IMR-90 (cell line): ENCODE measurements at regions not wholly inside any gene's neighbourhood (a gene's known extent, or its start where the extent isn't known, plus 50 kb on each side); places are given as distances from the start of the nearest gene placed in this dataset.

Experiments used
- ATAC-seq: fragments of 200-7000 bp; cut with Tn5 transposase; 2 replicates; pipeline ENCODE4 v1.9.1; 2020; ENCODE audit warnings: low read depth, mild to moderate bottlenecking, moderate library complexity
- BruUV-seq: library from RNA; stranded (reverse); fragments of 400-500 nt; replicated peaks from 2 replicates; lab custom pipeline; 2021; lab: Mats Ljungman, UMichigan
- CTCF ChIA-PET: fragments of 300-600 bp; formaldehyde crosslinking; extraction: SDS; loops from one replicate; lab custom pipeline; 2021; ENCODE audit warnings: antibody characterized with exemption; lab: Yijun Ruan, JAX
- POLR2A ChIA-PET: fragments of 300-600 bp; sonication (Branson Sonifier 250); formaldehyde crosslinking; loops from one replicate; lab custom pipeline; 2022; ENCODE audit warnings: antibody characterized with exemption; ENCODE audit not compliant: unreplicated experiment; lab: Charles Lee
- DNase-seq: peaks from one replicate; pipeline ENCODE4 v3.0.0; 2013
- H2AFZ ChIP-seq: replicated peaks from 2 replicates; pipeline ENCODE3; 2013; ENCODE audit warnings: low read length, mild to moderate bottlenecking; ENCODE audit not compliant: poor library complexity
- H2AK5ac ChIP-seq: 2 replicates; pipeline ENCODE4 v1.6.1; 2013; ENCODE audit warnings: low read depth, low read length, inconsistent platforms
- H2AK9ac ChIP-seq: replicated peaks from 2 replicates; pipeline ENCODE3; 2013; ENCODE audit warnings: mild to moderate bottlenecking, low read depth, low read length, moderate library complexity; ENCODE audit not compliant: poor library complexity
- H2BK120ac ChIP-seq: 2 replicates; pipeline ENCODE4 v1.6.1; 2013; ENCODE audit warnings: low read depth, low read length, inconsistent platforms
- H2BK15ac ChIP-seq: 3 replicates; pipeline ENCODE4 v1.6.1; 2013; ENCODE audit warnings: low read depth, low read length, inconsistent platforms
- H2BK20ac ChIP-seq: 2 replicates; pipeline ENCODE4 v1.6.1; 2013; ENCODE audit warnings: low read depth, mild to moderate bottlenecking, inconsistent platforms, low read length, moderate library complexity
- H2BK5ac ChIP-seq: 2 replicates; pipeline ENCODE4 v1.6.1; 2013; ENCODE audit warnings: mild to moderate bottlenecking, low read depth, low read length, inconsistent platforms; ENCODE audit not compliant: poor library complexity, severe bottlenecking
- H3K14ac ChIP-seq: replicated peaks from 2 replicates; pipeline ENCODE4 v1.6.1; 2013; ENCODE audit warnings: low read depth, low read length, inconsistent platforms
- H3K18ac ChIP-seq: 2 replicates; pipeline ENCODE4 v1.6.1; 2013; ENCODE audit warnings: low read depth, low read length, control low read depth
- H3K23ac ChIP-seq: 2 replicates; pipeline ENCODE4 v1.6.1; 2013; ENCODE audit warnings: low read depth, low read length, inconsistent platforms
- H3K27ac ChIP-seq: 2 replicates; pipeline ENCODE4 v1.5.1; 2013; ENCODE audit warnings: mild to moderate bottlenecking, control low read depth, low read length; ENCODE audit not compliant: insufficient read depth
- H3K27me3 ChIP-seq: 2 replicates; pipeline ENCODE4 v1.6.1; 2013; ENCODE audit warnings: low read length; ENCODE audit not compliant: control insufficient read depth, insufficient read depth
- H3K36me3 ChIP-seq: 2 replicates; pipeline ENCODE4 v1.6.1; 2013; ENCODE audit warnings: low read length, mixed read lengths; ENCODE audit not compliant: control insufficient read depth, insufficient read depth
- H3K4ac ChIP-seq: 2 replicates; pipeline ENCODE4 v1.6.1; 2013; ENCODE audit warnings: low read depth, low read length, inconsistent platforms
- H3K4me1 ChIP-seq: 2 replicates; pipeline ENCODE4 v1.6.1; 2013; ENCODE audit warnings: low read length, mixed read lengths; ENCODE audit not compliant: control insufficient read depth, insufficient read depth
- H3K4me2 ChIP-seq: 2 replicates; pipeline ENCODE4 v1.6.1; 2013; ENCODE audit warnings: low read depth, mild to moderate bottlenecking, control low read depth, low read length, moderate library complexity
- H3K4me3 ChIP-seq: 2 replicates; pipeline ENCODE4 v1.5.1; 2013; ENCODE audit warnings: low read depth, mild to moderate bottlenecking, control low read depth, low read length, moderate library complexity; ENCODE audit not compliant: insufficient read depth
- H3K56ac ChIP-seq: 2 replicates; pipeline ENCODE4 v1.6.1; 2013; ENCODE audit warnings: low read length, inconsistent platforms; ENCODE audit not compliant: insufficient read depth; ENCODE audit errors: extremely low read depth
- H3K79me1 ChIP-seq, 2 experiments: 2 replicates each; pipeline ENCODE4 v1.6.1; 2013; ENCODE audit warnings: low read length in 2 of 2, inconsistent platforms in 1 of 2, low read depth in 1 of 2
- H3K9ac ChIP-seq: 2 replicates; pipeline ENCODE4 v1.6.1; 2013; ENCODE audit warnings: low read depth, low read length, control low read depth
- H3K9me1 ChIP-seq: 2 replicates; pipeline ENCODE4 v1.6.1; 2013; ENCODE audit warnings: low read length, inconsistent platforms; ENCODE audit not compliant: insufficient read depth
- H3K9me3 ChIP-seq: 2 replicates; pipeline ENCODE4 v1.6.1; 2013; ENCODE audit warnings: low read length; ENCODE audit not compliant: control insufficient read depth, insufficient read depth
- H4K20me1 ChIP-seq: 2 replicates; pipeline ENCODE4 v1.6.1; 2013; ENCODE audit warnings: low read length, inconsistent platforms; ENCODE audit not compliant: insufficient read depth
- H4K5ac ChIP-seq: 2 replicates; pipeline ENCODE4 v1.6.1; 2013; ENCODE audit warnings: mild to moderate bottlenecking, low read depth, low read length, control low read depth
- H4K8ac ChIP-seq, 2 experiments: 2 replicates each; pipeline ENCODE4 v1.6.1; 2013; ENCODE audit warnings: low read depth in 2 of 2, low read length in 2 of 2, control low read depth in 1 of 2, inconsistent platforms in 1 of 2
- H4K91ac ChIP-seq: 2 replicates; pipeline ENCODE4 v1.6.1; 2013; ENCODE audit warnings: low read depth, low read length, inconsistent platforms; ENCODE audit not compliant: insufficient read depth
- CEBPB ChIP-seq: IDR thresholded peaks from 2 replicates; pipeline ENCODE4 v1.6.1; 2012; ENCODE audit warnings: low read depth, low read length, improper control_type of control experiment
- FOS ChIP-seq: fragments of 150-350 bp; IDR thresholded peaks from 2 replicates; pipeline ENCODE4 v1.6.1; 2016; ENCODE audit warnings: low read depth, low read length
- MAFK ChIP-seq: IDR thresholded peaks from 2 replicates; pipeline ENCODE4 v1.6.1; 2012; ENCODE audit warnings: low read depth, low read length, improper control_type of control experiment
- MAZ ChIP-seq: IDR thresholded peaks from 2 replicates; pipeline ENCODE4 v1.6.1; 2012; ENCODE audit warnings: low read depth, mild to moderate bottlenecking, low read length, improper control_type of control experiment, moderate library complexity, borderline replicate concordance
- MXI1 ChIP-seq: IDR thresholded peaks from 2 replicates; pipeline ENCODE4 v1.6.1; 2012; ENCODE audit warnings: low read depth, mild to moderate bottlenecking, low read length, moderate library complexity, borderline replicate concordance
- POLR2A ChIP-seq: IDR thresholded peaks from 2 replicates; pipeline ENCODE4 v1.6.1; 2012; ENCODE audit warnings: mild to moderate bottlenecking, low read depth, low read length
- WGBS, 2 experiments: methylation state at CpG; one replicate each; pipeline versions ENCODE4 v1.1.5 to v1.1.7; 2013; ENCODE audit warnings: missing lambda C conversion rate in 2 of 2; ENCODE audit not compliant: insufficient read length in 1 of 2; ENCODE audit errors: extremely low coverage in 2 of 2; 5-methylcytosine and 5-hydroxymethylcytosine counted together
- dilution Hi-C: fragments of 300-500 bp; cut with HindIII; formaldehyde crosslinking; loops from one replicate; pipeline ENCODE4 v1.14.3; 2018; ENCODE audit warnings: low sequenced_read_pairs; ENCODE audit not compliant: unreplicated experiment
- in situ Hi-C: fragments of 300-500 bp; cut with MboI; formaldehyde crosslinking; loops from 3 replicates; pipeline ENCODE4 v1.14.3; 2019; ENCODE audit warnings: low sequenced_read_pairs, inconsistent platforms, mixed read lengths
- intact Hi-C: fragments of 100-400 bp; cut with micrococcal nuclease; formaldehyde crosslinking; loops from 2 replicates; pipeline ENCODE4 v1.10.0; 2022

DNA sequence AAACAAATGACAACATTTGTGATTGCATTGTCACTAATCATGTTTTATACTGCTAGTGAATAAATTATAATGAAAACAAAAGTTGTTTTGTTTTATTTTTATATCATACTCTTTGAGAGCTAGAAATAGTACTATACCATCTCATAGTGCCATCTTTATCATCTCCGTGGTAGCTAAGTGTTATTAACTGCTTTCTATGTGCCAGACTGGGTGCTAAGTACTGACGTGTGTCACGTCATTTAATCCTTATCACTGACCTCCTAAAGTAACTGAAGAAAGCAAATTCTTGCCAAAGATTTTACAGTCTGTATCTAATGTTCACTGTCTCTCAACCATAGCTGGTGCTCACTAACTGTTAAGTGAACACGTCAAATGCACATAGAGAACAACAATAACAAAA lies 99.5 kb upstream of the CNTN3 start:
- Histone ChIP-seq H3K9me1 (no peaks in the 10 kb centered on the region), H3K56ac (no peak overlapping the region), H2BK5ac (no peak overlapping the region), H3K27ac (no peak overlapping the region), H3K14ac (no peak overlapping the region), H3K18ac (no peak overlapping the region), H2AK5ac (no peak overlapping the region), H4K5ac (no peak overlapping the region), H3K27me3 (no peaks in the 10 kb centered on the region), H4K91ac (no peak overlapping the region), H3K4ac (no peak overlapping the region), H3K4me3 (no peak overlapping the region), H4K8ac (no peak overlapping the region), H2BK20ac (no peak overlapping the region), H3K23ac (no peak overlapping the region), H2BK120ac (no peak overlapping the region), H3K9me3 (no peaks in the 10 kb centered on the region), H3K9ac (no peak overlapping the region), H2AK9ac (no peak overlapping the region), H3K36me3 (no peaks in the 10 kb centered on the region), H3K4me1 (no peaks in the 10 kb centered on the region), H4K20me1 (no peaks in the 10 kb centered on the region), H3K4me2 (no peak overlapping the region), H3K79me1 (no peaks in the 10 kb centered on the region), H2AFZ (no peak overlapping the region), H2BK15ac (no peak overlapping the region)
- dilution Hi-C loops (no loop called here), intact Hi-C loops (no loop called here), in situ Hi-C loops (no loop called here)
- 14% methylated on average over 1 of the region's 4 CpGs; no CpG with 5 or more reads in 1 of the 2 experiments for WGBS, 2 experiments
- ATAC-seq (no peak), DNase-seq (no peak)
- no peak for TF ChIP-seq FOS
- no peak for TF ChIP-seq MXI1
- TF ChIP-seq MAZ, result no peak
- TF ChIP-seq POLR2A, result no peak
- TF ChIP-seq MAFK, result no peak
- no peak for TF ChIP-seq CEBPB
- ChIA-PET CTCF (interaction anchor here (0.6 to 1.1 kb wide), 2 partner anchors 13 to 1690 kb away, joined by 4 to 5 read pairs; no protein-coding TSS in a partner anchor), POLR2A (no interaction called here)
- no TSS peak for BruUV-seq
